Bronchial epithelial cell (primary cell): ENCODE measurements at regions not wholly inside any gene's neighbourhood (a gene's known extent, or its start where the extent isn't known, plus 50 kb on each side); places are given as distances from the start of the nearest gene placed in this dataset.

ENCODE experiments used
- DNase-seq: peaks from one replicate; pipeline ENCODE4 v3.0.0-alpha.2; 2010; ENCODE audit warnings: low read depth
- FAIRE-seq: peaks from 2 replicates; lab custom pipeline; 2011; peaks lifted over from hg19 to GRCh38; lab: Jason Lieb, UNC
- H3K27me3 ChIP-seq: 2 replicates; pipeline ENCODE4 v1.5.1; 2011; ENCODE audit warnings: low read length; ENCODE audit not compliant: control insufficient read depth, insufficient read depth
- H3K36me3 ChIP-seq: 2 replicates; pipeline ENCODE4 v1.5.1; 2011; ENCODE audit warnings: low read length; ENCODE audit not compliant: control insufficient read depth, insufficient read depth
- H3K4me3 ChIP-seq: 2 replicates; pipeline ENCODE4 v1.5.1; 2011; ENCODE audit warnings: mild to moderate bottlenecking, low read depth, low read length, control low read depth
- TF ChIP-seq, protein P1 (sequence below): IDR thresholded peaks from 2 replicates; pipeline ENCODE4 v1.5.1; 2011; ENCODE audit warnings: mild to moderate bottlenecking, moderate library complexity, low read length, control low read depth, inconsistent platforms; ENCODE audit not compliant: insufficient read depth, severe bottlenecking

DNA sequence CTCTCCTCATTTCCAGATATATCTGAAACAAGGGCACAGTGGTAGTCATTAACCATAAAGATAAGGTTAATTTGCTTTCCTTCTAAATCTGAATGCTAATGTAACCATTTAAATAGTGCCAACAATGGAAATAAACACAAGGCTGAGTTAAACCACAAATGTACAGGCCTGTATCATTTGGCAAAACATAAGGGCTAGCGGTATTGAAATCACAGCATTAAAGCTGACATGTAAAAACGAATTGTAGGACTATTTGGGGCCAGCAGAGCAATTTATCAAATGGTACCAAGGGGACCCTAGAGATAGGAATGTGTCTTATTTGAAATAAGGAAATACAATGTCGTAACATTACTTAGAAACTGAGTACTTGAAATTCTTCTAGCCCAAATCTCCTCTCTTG, 247.5 kb upstream of the RPS23 start:
- Histone ChIP-seq H3K4me3 (no peak overlapping the region), H3K36me3 (no peaks in the 10 kb centered on the region), H3K27me3 (no peaks in the 10 kb centered on the region)
- DNase-seq (no peak), FAIRE-seq (no peak)
- TF ChIP-seq, protein P1, sequence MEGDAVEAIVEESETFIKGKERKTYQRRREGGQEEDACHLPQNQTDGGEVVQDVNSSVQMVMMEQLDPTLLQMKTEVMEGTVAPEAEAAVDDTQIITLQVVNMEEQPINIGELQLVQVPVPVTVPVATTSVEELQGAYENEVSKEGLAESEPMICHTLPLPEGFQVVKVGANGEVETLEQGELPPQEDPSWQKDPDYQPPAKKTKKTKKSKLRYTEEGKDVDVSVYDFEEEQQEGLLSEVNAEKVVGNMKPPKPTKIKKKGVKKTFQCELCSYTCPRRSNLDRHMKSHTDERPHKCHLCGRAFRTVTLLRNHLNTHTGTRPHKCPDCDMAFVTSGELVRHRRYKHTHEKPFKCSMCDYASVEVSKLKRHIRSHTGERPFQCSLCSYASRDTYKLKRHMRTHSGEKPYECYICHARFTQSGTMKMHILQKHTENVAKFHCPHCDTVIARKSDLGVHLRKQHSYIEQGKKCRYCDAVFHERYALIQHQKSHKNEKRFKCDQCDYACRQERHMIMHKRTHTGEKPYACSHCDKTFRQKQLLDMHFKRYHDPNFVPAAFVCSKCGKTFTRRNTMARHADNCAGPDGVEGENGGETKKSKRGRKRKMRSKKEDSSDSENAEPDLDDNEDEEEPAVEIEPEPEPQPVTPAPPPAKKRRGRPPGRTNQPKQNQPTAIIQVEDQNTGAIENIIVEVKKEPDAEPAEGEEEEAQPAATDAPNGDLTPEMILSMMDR = no peak

DNA sequence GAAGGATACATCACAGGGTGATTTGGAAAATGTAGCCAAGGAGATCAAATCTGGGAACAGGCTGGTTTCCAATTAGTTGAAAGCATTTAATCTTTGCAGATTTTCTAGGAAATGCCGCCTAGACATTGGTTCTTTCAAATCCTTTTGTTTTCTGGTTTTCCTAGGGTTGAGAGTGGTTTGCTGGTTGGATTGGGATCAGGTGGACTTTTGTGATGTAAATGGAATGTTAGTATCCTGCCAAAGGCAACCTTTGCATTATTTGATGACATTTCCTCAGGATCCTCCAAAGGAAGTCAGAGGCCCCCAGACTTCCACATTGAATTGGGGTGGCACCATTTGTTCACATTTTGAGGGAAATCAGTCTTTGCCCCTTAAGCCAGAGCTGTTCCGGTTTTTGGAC, 245.5 kb upstream of the RPS23 start:
- Histone ChIP-seq H3K36me3 (no peaks in the 10 kb centered on the region), H3K27me3 (no peaks in the 10 kb centered on the region), H3K4me3 (no peak overlapping the region)
- FAIRE-seq (no peak), DNase-seq (no peak)
- TF ChIP-seq, protein P1 = no peak

DNA sequence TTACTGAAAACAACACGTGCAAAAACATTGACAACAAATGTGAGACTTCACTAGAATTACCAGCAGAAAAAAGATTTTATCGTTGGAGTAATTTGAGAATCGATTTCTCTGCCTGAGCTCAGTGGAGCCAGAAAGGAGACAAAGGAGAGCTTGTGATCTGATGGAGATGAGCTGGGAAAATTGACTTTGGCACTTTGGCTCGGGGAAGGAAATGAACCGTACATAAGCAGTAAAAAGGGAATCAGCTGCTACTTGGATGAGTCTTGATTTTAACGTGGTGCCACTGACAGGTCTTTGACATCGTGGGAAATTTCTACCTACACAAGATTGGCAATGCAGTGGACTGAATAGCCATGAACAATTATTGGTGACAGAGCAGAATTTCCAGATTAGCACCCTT, 244.7 kb upstream of the RPS23 start:
- no peak for DNase-seq
- Histone ChIP-seq H3K27me3 (no peaks in the 10 kb centered on the region), H3K4me3 (no peak overlapping the region), H3K36me3 (no peaks in the 10 kb centered on the region)
- no peak for FAIRE-seq
- TF ChIP-seq, protein P1 = no peak

DNA sequence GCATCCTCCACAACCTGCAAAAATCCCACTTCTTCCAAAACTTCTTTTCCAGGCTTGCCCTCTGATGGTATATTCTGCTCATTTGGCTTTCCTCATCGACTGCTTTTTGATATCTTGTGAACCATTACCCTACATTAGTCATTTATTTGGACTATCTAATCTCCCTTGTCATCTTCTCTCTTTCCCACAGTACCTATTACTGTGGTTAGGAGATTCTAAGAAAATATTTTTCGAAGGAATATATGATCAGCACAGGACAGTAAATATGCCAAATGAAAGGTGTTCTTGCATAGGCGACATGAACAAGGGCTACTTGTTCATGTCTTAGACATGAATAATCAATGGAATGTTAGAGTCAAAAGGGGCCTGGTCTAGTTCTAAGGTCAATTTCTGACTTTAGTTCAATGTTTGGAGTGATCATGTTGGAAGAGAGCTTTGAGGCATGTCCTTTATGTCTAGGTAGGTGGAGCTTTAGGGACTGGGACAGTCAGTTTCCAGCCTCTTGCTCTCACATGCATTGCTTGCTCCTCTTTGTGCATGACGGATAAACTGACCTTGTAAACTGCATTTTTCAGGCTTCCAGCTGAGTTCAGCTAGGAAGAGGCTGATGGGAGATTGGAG, 243.4 kb upstream of the RPS23 start:
- DNase-seq = no peak
- no peaks in the 10 kb centered on the region for H3K27me3 ChIP-seq
- no peak for FAIRE-seq

DNA sequence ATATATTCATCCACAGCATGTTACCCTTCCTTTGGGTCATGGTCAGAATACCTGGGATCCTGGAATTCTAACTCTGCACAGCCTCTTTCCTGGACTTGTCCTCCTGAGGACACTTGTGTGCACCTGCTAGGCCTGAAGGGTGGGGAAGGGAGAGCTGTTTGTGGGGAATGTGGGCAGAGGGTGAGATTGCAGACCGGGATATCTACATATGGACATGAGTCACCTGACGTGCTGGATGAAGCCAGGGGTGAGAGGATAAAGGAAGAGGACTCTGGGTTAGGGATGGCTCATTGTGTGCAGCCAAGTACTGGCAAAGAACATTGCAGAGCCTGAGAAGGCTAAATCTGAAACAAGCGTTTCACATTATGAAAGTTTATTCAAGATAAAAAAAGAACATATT, 241.4 kb upstream of the RPS23 start:
- no peaks in the 10 kb centered on the region for H3K36me3 ChIP-seq
- FAIRE-seq (no peak), DNase-seq (no peak)
- TF ChIP-seq, protein P1 = no peak
- no peak overlapping the region for H3K4me3 ChIP-seq
- peaks cover 2% of the 10 kb centered on the region for H3K27me3 ChIP-seq

More for the DNA sequence above, 243.4 kb upstream of the RPS23 start:
- TF ChIP-seq, protein P1 = no peak
- H3K36me3 ChIP-seq = no peaks in the 10 kb centered on the region
- H3K4me3 ChIP-seq = no peak overlapping the region

DNA sequence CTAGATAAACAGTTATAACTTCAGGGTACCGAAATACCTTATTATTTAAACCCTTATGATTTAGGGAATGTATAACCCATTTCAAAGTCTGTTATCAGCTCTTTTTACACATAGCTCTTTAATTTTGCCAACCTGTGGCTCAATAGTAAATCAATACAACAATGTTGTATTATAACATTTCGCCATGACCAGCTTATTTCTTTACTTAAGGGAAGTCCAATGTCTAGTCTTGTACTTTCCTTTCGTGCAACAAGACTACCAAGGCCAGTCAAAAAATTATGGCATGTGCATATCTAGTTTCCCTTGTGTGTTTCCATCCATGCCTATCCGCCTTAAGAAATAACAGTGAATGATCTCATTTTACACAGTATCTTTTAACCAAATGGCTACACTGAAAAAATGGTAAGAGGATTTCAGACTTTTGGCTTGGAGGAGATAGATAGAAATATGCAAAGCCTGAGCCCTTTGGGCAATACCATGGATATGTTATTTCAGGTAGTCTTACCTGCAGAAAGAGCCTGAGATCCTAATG, 239.5 kb upstream of the RPS23 start:
- H3K27me3 ChIP-seq = peaks cover 2% of the 10 kb centered on the region
- DNase-seq (no peak), FAIRE-seq (no peak)
- no peaks in the 10 kb centered on the region for H3K36me3 ChIP-seq
- H3K4me3 ChIP-seq = no peak overlapping the region
- TF ChIP-seq, protein P1 = no peak
